PFSK-1 (cell line): ENCODE measurements at regions not wholly inside any gene's neighbourhood (a gene's known extent, or its start where the extent isn't known, plus 50 kb on each side); places are given as distances from the start of the nearest gene placed in this dataset.

ENCODE experiments used
- FOXP2 ChIP-seq: optimal IDR thresholded peaks from 2 replicates; pipeline ENCODE3; 2011; ENCODE audit warnings: borderline replicate concordance, control low read depth, inconsistent platforms; ENCODE audit not compliant: insufficient read depth; ENCODE audit errors: extremely low read length, extremely low read depth
- POLR2AphosphoS5 ChIP-seq: IDR thresholded peaks from 2 replicates; pipeline ENCODE4 v1.6.1; 2012; ENCODE audit warnings: low read depth, mild to moderate bottlenecking, control low read depth, low read length, moderate library complexity
- REST ChIP-seq, 2 experiments: IDR thresholded peaks; 2 replicates each; pipeline versions ENCODE4 v1.6.1 to v1.8.0; 2011 to 2012; ENCODE audit warnings: low read depth in 2 of 2, low read length in 2 of 2, control low read depth in 1 of 2, inconsistent platforms in 1 of 2, mild to moderate bottlenecking in 1 of 2, moderate library complexity in 1 of 2; ENCODE audit not compliant: insufficient read depth in 1 of 2
- SIN3A ChIP-seq: IDR thresholded peaks from 2 replicates; pipeline ENCODE4 v1.6.1; 2012; ENCODE audit warnings: mild to moderate bottlenecking, low read length, moderate library complexity, borderline replicate concordance; ENCODE audit not compliant: insufficient read depth
- TAF1 ChIP-seq: IDR thresholded peaks from 2 replicates; pipeline ENCODE4 v1.6.1; 2012; ENCODE audit warnings: low read length, control low read depth, borderline replicate concordance; ENCODE audit not compliant: insufficient read depth

- TF ChIP-seq POLR2AphosphoS5 (no peak), TAF1 (no peak), FOXP2 (no peak), SIN3A (no peak), REST (IDR thresholded peaks at IDR 0.05; ENCODE audit: insufficient read depth in 1 of 2, low read depth in 2 of 2, low read length in 2 of 2) (no peak)
These were observed 360.3 kb downstream of the IRS1 start for GRCh38 chr2:226439337-226439736.

- TF ChIP-seq REST (IDR thresholded peaks at IDR 0.05; ENCODE audit: insufficient read depth in 1 of 2, low read depth in 2 of 2, low read length in 2 of 2) (no peak), TAF1 (no peak), SIN3A (no peak), POLR2AphosphoS5 (no peak), FOXP2 (no peak)
These were observed 364.5 kb downstream of the IRS1 start for GRCh38 chr2:226435146-226435545.

GRCh38 chr2:226434702-226435101 is 364.9 kb downstream of the IRS1 start:
- TF ChIP-seq SIN3A (no peak), REST (IDR thresholded peaks at IDR 0.05; ENCODE audit: insufficient read depth in 1 of 2, low read depth in 2 of 2, low read length in 2 of 2) (no peak), POLR2AphosphoS5 (no peak), FOXP2 (no peak), TAF1 (no peak)

GRCh38 chr2:226431288-226431948 is 368.2 kb downstream of the IRS1 start:
- no peak for TF ChIP-seq SIN3A

GRCh38 chr2:226429476-226429875 is 370.1 kb downstream of the IRS1 start:
- TF ChIP-seq TAF1, result no peak
- TF ChIP-seq REST (IDR thresholded peaks at IDR 0.05; ENCODE audit: insufficient read depth in 1 of 2, low read depth in 2 of 2, low read length in 2 of 2), result no peak
- no peak for TF ChIP-seq FOXP2
- TF ChIP-seq POLR2AphosphoS5, result no peak
- no peak for TF ChIP-seq SIN3A
